Spleen (tissue), 11 donors: ENCODE measurements at regions not wholly inside any gene's neighbourhood (a gene's known extent, or its start where the extent isn't known, plus 50 kb on each side); places are given as distances from the start of the nearest gene placed in this dataset.

Source experiments
- DNase-seq: peaks from one replicate; pipeline ENCODE4 v3.0.0-alpha.2; 2020
- H3K27ac ChIP-seq, 8 donors: fragments of 200-600 bp; sonication (generic) in 7 of 8; 1 replicate in 4 of 8; 2 replicates in 4 of 8; pipeline versions ENCODE4 v1.5.0 to v1.8.0; 2016 to 2021; ENCODE audit warnings: inconsistent platforms in 4 of 8, mild to moderate bottlenecking in 4 of 8, moderate library complexity in 1 of 8
- H3K27me3 ChIP-seq, 7 donors: fragments of 200-600 bp; sonication (generic) in 6 of 7; replicated peaks in 1 of 7; 1 replicate in 4 of 7; 2 replicates in 3 of 7; pipeline versions ENCODE4 v1.5.0 to v1.8.0; 2016 to 2021; ENCODE audit warnings: inconsistent platforms in 3 of 7, mild to moderate bottlenecking in 1 of 7
- H3K36me3 ChIP-seq, 6 donors: fragments of 200-600 bp; sonication (generic) in 5 of 6; 1 replicate in 4 of 6; 2 replicates in 2 of 6; pipeline versions ENCODE4 v1.5.0 to v1.8.0; 2016 to 2021; ENCODE audit warnings: inconsistent platforms in 2 of 6
- H3K4me1 ChIP-seq, 6 donors: fragments of 200-600 bp; sonication (generic) in 5 of 6; 1 replicate in 3 of 6; 2 replicates in 3 of 6; pipeline versions ENCODE4 v1.5.0 to v1.8.0; 2016 to 2021; ENCODE audit warnings: inconsistent platforms in 3 of 6
- H3K4me3 ChIP-seq, 8 donors: fragments of 200-600 bp; sonication (generic) in 7 of 8; 1 replicate in 4 of 8; 2 replicates in 4 of 8; pipeline versions ENCODE4 v1.5.0 to v1.8.0; 2016 to 2021; ENCODE audit warnings: inconsistent platforms in 4 of 8, mild to moderate bottlenecking in 4 of 8, moderate library complexity in 2 of 8
- H3K9me3 ChIP-seq, 8 donors: fragments of 200-600 bp; sonication (generic) in 7 of 8; 1 replicate in 4 of 8; 2 replicates in 4 of 8; pipeline versions ENCODE4 v1.5.0 to v1.8.0; 2016 to 2021; ENCODE audit warnings: inconsistent platforms in 4 of 8
- CTCF ChIP-seq, 11 experiments: fragments of 200-600 bp in 7 of 11; fragments of 450-650 bp in 4 of 11; sonication (generic) in 4 of 11; IDR thresholded peaks in 8 of 11; conservative IDR thresholded peaks in 3 of 11; 1 replicate in 7 of 11; 2 replicates in 4 of 11; pipeline versions ENCODE4 v1.4.0 to v1.8.0; 2016 to 2021; ENCODE audit warnings: antibody characterized with exemption in 11 of 11, inconsistent platforms in 4 of 11, mild to moderate bottlenecking in 1 of 11
- POLR2A ChIP-seq, 3 donors: fragments of 450-650 bp; IDR thresholded peaks; one replicate each; pipeline ENCODE4 v1.5.1; 2017; ENCODE audit warnings: antibody characterized with exemption in 3 of 3, mild to moderate bottlenecking in 1 of 3
- POLR2AphosphoS5 ChIP-seq, 3 donors: sonication (generic); formaldehyde crosslinking; IDR thresholded peaks; one replicate each; pipeline ENCODE4 v1.5.1; 2017; ENCODE audit warnings: antibody characterized with exemption in 3 of 3
- whole genome bisulfite sequencing, 5 donors: extraction: QIAGEN DNeasy Blood & Tissue Kit in 3 of 5; methylation state at CpG; one replicate each; pipeline versions ENCODE4 v1.1.5 to v1.1.7; 2013 to 2018; 5-methylcytosine and 5-hydroxymethylcytosine counted together
- intact Hi-C: fragments of 100-400 bp; cut with DNase I; formaldehyde crosslinking; loops from one replicate; pipeline ENCODE4 v1.15.0; 2023; ENCODE audit warnings: low total_unique reads
- donor health status: healthy with polysubstance abuse.
- donor health status: DM: no; HTN: no; CAD: no; lungs with moderate emphysema.
- donor health status: DM: no; HTN: no; CAD: no.
- donor health status: Bipolar disorder and iron deficiency.
- donor health status: healthy.
- donor health status: DM: no; HTN: no; CAD: no.
- donor health status: DM: yes; HTN: yes; CAD: no.

- intact Hi-C loops: no loop called here
Measured at GRCh38 chr12:92516277-92516600, 186.6 kb upstream of the PLEKHG7 start.

GRCh38 chr12:92513231-92513730 is 189.5 kb upstream of the PLEKHG7 start:
- WGBS, 5 donors: 83 to 96% (median 87%) methylated on average over 2 of the region's 2 CpGs
- intact Hi-C loops: no loop called here
- no peak overlapping the region for H3K4me3 ChIP-seq
- peaks cover 0 to 4% (median 0%) of the 10 kb centered on the region in 6 donors for H3K4me1 ChIP-seq
- no peak for DNase-seq
- TF ChIP-seq POLR2A (IDR thresholded peaks at IDR 0.05) (no peak), CTCF (IDR thresholded peaks at IDR 0.05 in 8 of 11, conservative IDR thresholded peaks at IDR 0.05 in 3 of 11) (no peak), POLR2AphosphoS5 (IDR thresholded peaks at IDR 0.05) (no peak)
- H3K27me3 ChIP-seq: no peaks in the 10 kb centered on the region
- H3K27ac ChIP-seq: no peak overlapping the region
- H3K9me3 ChIP-seq: no peaks in the 10 kb centered on the region
- no peaks in the 10 kb centered on the region for H3K36me3 ChIP-seq

More at GRCh38 chr12:92516277-92516600, 186.6 kb upstream of the PLEKHG7 start:
- H3K27ac ChIP-seq: no peak overlapping the region
- no peak overlapping the region for H3K4me3 ChIP-seq
- no peaks in the 10 kb centered on the region for H3K9me3 ChIP-seq
- H3K36me3 ChIP-seq: no peaks in the 10 kb centered on the region
- 47 to 93% (median 91%) methylated on average over 1 of the region's 1 CpG for WGBS, 5 donors
- TF ChIP-seq POLR2AphosphoS5 (IDR thresholded peaks at IDR 0.05) (no peak), CTCF (IDR thresholded peaks at IDR 0.05 in 8 of 11, conservative IDR thresholded peaks at IDR 0.05 in 3 of 11) (no peak), POLR2A (IDR thresholded peaks at IDR 0.05) (no peak)
- peaks cover 0 to 9% (median 0%) of the 10 kb centered on the region in 6 donors for H3K4me1 ChIP-seq
- H3K27me3 ChIP-seq: no peaks in the 10 kb centered on the region
- no peak for DNase-seq

DNA sequence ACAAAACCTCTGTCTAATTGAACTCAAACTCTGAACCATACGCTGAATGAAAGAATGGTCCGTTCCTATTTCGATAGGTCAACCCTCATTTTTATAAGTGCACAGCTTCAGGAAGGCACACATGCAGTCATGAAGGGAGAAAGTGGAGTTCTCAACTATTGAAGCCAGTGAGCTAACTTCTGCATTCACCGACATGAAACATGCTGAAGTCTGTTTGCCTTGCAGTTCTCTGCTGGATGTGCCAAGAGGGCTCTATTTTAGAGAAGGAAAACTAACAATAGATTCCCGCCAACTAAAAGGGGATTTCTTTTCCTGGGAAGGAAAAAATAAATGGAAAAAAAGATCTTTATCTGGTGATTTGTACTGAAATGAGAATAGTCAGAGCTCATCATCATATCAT is 191.0 kb upstream of the PLEKHG7 start:
- intact Hi-C loops: no loop called here
- no peaks in the 10 kb centered on the region for H3K27me3 ChIP-seq
- 70 to 87% (median 83%) methylated on average over 5 of the region's 5 CpGs for WGBS, 5 donors
- H3K27ac ChIP-seq: peak overlapping the region in 1 of 8 donors; percentile 13
- TF ChIP-seq POLR2A (IDR thresholded peaks at IDR 0.05): no peak
- no peaks in the 10 kb centered on the region for H3K9me3 ChIP-seq
- no peak overlapping the region for H3K4me3 ChIP-seq
- H3K4me1 ChIP-seq: peaks cover 0 to 7% (median 3%) of the 10 kb centered on the region in 6 donors
- DNase-seq: no peak
- H3K36me3 ChIP-seq: no peaks in the 10 kb centered on the region

DNA sequence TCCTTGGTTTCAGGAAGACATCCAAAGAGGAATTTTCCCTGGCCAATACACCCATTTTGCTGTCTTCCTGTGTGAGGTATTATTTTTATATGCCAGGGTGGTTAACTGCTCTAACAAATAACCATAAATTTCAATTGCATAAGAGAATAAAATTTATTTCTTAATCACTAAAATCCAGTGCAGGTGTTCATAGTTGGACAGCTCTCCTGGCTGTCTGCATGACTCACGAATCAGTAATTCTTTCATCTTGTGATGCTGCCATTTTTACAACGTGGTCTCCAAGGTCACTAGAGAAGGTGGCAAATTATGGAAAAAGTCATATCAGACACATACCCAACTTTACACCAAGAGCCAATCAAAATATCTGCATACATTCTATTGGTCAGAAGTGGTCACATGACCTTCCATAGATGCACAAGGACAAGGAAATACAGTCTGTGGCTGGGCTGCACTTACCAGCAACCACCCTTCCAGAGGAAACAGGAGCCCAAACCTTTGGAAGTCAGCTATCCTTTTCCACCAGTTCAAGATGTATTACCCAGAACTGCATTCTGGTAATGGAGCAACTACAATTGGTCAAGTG is 193.5 kb upstream of the PLEKHG7 start:
- Histone ChIP-seq H3K4me1 (peaks cover 18 to 29% (median 28%) of the 10 kb centered on the region in 6 donors), H3K27ac (no peak overlapping the region), H3K27me3 (no peaks in the 10 kb centered on the region), H3K9me3 (no peaks in the 10 kb centered on the region), H3K4me3 (no peak overlapping the region), H3K36me3 (no peaks in the 10 kb centered on the region)
- WGBS, 5 donors: 80 to 88% (median 84%) methylated on average over 2 of the region's 2 CpGs
- intact Hi-C loops: no loop called here
- TF ChIP-seq CTCF (IDR thresholded peaks at IDR 0.05 in 8 of 11, conservative IDR thresholded peaks at IDR 0.05 in 3 of 11) (no peak), POLR2A (IDR thresholded peaks at IDR 0.05) (no peak), POLR2AphosphoS5 (IDR thresholded peaks at IDR 0.05) (no peak)
- no peak for DNase-seq
